GM18868 (cell line): ENCODE measurements at regions not wholly inside any gene's neighbourhood (a gene's known extent, or its start where the extent isn't known, plus 50 kb on each side); places are given as distances from the start of the nearest gene placed in this dataset.

Experiments used
- ATAC-seq: cut with Tn5 transposase; IDR thresholded peaks from one replicate; pipeline ENCODE4 v1.9.1; 2021; ENCODE audit warnings: mild to moderate bottlenecking, moderate library complexity; ENCODE audit not compliant: unreplicated experiment

DNA sequence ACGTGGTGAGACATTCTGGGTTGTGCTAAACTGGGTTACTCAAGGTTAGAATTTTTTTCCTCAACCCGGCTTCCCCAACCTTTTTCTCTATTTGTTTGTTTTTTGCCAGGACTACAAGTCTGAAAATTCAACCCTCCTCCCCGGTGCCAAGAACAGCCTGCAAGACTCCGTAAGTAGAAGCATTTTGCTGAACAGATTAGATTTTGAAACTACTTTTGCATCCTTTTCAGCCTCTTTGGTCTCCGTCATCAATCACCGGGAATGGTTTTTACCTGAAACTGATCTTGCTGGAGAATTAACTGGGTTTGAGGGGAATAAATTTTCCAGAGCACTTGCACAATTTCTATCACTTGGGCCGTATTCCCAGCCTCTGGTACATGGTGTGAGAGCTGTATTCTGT is 501.2 kb upstream of the EEF2KMT start:
- no peak for ATAC-seq

DNA sequence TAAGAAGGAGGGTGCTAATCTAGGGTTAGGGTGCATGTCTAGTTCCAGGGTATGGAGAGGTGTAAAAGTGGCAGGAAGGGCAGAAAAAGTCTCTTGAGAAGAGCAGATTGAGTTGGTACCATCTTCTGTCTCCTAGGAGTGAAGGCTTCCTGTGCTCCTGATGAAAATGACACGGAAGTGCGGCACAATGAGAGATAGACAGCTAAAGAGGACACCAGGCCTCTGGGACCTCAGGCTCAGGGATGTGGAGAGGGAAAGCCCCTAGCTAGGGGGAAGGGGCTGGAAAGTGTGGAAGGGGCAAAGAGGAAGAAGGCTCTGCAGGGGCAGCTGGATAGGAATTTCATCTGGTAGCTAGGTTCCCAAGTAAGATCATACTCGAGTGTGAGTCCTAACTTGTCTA is 498.3 kb upstream of the EEF2KMT start:
- ATAC-seq = no peak

GRCh38 chr16:5590416-5590815 is 492.8 kb upstream of the EEF2KMT start:
- ATAC-seq = no peak

- ATAC-seq = no peak
These were observed 492.3 kb upstream of the EEF2KMT start for GRCh38 chr16:5589812-5590373.

GRCh38 chr16:5584109-5584508 is 486.5 kb upstream of the EEF2KMT start:
- ATAC-seq = no peak

DNA sequence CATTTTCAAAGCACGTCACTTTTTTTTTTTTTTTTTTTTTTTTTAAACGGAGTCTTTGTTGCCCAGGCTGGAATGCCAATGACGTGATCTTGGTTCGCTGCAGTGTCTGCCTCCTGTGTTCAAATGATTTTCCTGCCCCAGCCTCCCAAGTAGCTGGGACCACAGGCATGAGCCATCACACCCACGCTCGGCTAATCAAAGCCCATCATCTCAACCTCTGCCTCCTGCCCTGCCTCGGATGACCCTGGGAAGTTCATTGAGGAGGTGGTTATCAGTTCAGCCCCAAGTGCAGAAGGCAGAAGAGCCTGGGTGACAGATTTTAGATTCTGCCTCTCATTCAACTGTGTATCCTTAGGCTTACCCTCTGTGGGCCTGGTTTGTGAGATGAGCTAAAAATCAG is 484.9 kb upstream of the EEF2KMT start:
- ATAC-seq = no peak

GRCh38 chr16:5581908-5582307 is 484.3 kb upstream of the EEF2KMT start:
- no peak for ATAC-seq

DNA sequence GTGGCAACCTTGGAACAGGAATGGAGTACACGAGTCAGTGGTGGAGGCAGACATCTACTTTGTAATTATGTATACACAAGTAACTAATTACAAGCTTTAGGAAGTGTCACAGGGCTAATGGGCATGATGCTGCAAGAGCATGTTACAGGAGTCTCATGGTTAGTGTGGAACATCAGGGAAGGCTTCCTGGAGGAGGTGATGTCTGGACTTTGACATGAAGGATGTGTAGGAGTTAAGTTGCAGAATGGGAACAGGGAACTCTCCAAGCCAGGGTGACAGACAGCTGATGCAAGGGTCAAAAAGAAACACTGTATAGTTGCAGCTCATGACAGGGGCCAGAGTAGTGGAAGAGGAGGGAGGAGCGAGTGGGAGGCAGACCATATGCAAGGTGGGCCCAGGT is 483.8 kb upstream of the EEF2KMT start:
- ATAC-seq = no peak

GRCh38 chr16:5580772-5581171 is 483.2 kb upstream of the EEF2KMT start:
- ATAC-seq = no peak

DNA sequence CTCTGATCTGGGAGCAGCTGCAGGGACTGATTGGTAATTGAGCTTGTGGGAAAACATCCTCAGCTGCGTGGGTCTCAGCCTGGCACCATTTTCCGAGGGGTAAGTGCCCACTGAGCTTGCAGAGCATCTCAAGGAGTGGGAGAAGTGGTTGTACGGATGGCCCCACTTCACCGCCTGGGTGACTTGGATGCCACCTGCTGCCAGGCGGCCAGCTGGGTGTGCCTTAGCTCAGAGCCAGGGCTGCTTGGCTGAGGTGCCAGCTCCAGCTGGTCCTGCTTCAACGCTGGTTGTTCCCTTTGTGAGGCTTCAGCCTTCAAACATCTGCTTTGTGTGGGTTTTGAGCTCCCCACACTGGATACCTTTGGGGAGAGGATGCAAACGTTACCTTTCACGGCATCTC is 482.7 kb upstream of the EEF2KMT start:
- ATAC-seq = no peak

DNA sequence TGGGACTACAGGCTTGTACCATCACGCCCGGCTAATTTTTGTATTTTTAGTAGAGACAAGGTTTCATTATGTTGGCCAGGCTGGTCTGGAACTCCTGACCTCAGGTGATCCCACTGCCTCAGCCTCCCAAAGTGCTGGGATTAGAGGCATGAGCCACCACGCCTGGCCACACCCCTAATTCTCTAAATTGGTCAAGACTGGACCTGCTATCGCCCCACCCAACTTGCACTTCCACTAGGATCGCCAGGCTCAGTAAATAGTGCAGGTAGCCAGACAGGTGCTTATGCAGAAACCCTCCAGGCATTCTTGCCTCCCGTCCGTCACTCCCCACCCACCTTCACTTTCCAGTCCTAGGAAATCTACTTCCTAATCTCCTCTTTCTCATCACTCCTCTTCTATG is 481.4 kb upstream of the EEF2KMT start:
- no peak for ATAC-seq

- ATAC-seq = no peak
These were observed 479.9 kb upstream of the EEF2KMT start for GRCh38 chr16:5577463-5577862.

GRCh38 chr16:5575646-5576245 is 478.2 kb upstream of the EEF2KMT start:
- no peak for ATAC-seq

DNA sequence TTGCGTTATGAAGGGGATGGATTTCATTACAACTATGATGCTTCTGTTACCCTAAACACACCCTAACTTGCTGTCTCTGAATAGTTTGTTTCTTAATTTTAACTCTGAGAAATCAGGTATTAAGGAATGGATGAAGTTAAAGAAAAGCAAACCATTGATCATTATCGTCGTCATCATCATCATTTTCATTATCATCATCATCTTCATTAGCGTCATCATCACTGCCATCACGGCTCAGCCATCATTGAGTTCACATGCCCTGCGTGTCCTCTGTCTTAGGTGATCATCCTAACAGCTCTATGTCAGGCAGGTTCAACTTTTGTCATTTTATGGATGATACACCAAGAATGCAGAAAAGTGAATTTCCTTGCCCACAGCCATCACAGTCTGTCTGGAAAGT is 477.5 kb upstream of the EEF2KMT start:
- no peak for ATAC-seq

DNA sequence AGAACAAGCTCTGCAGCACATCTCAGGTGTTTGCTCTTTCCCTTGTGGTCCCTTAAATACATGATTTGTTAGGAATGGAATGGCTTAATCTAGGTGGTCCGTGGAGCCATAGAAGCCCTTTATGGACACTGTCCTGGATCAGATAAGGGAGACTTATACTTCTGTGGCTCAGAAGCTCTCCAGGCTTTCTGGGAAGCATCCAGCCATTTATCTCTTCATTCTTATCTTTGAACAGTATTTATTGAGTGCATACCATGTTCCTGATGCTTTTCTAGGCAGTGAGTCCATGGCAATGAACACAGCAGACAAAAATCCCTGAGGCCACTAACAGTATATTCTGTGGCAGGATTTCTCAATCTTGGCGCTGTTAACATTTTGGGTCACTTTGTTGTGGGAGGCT is 474.5 kb upstream of the EEF2KMT start:
- no peak for ATAC-seq

GRCh38 chr16:5571446-5571845 is 473.9 kb upstream of the EEF2KMT start:
- ATAC-seq = no peak

DNA sequence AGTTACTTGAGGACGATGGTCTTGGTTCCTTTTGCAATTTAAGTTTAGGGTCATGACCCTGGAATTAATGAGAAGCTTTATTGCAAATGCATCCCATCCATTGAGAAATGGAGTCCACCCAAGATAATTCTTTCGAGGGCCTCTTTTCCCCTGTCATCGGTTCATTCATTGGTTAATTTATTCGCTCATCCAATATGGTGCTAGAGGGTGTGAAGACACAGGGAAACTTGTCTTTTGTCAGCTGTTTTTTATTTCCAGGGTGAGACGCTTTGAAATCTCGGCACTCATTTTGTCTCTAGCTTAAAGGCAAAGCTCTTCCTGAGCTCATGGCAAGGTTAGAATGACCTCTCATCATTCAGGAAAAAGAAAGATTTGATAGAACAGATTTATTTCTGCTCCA is 464.2 kb upstream of the EEF2KMT start:
- no peak for ATAC-seq

DNA sequence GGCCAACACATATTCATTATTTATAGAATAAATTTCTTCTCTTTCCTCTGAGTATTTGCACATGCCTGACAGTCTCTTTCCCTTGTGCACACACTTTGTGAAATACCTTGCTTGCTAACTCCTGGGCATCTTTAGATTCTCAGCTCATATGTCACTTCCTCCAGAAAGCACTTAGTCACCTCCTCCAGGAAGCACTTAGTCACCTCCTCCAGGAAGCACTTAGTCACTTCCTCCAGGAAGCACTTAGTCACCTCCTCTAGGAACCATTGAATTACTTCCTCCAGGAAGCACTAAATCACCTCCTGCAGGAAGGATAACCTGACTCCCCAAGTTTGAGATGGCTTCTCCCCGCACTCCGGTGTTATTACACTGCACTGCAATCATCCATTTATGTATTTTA is 462.5 kb upstream of the EEF2KMT start:
- ATAC-seq = no peak

- no peak for ATAC-seq
These were observed 460.4 kb upstream of the EEF2KMT start for GRCh38 chr16:5557966-5558365.

DNA sequence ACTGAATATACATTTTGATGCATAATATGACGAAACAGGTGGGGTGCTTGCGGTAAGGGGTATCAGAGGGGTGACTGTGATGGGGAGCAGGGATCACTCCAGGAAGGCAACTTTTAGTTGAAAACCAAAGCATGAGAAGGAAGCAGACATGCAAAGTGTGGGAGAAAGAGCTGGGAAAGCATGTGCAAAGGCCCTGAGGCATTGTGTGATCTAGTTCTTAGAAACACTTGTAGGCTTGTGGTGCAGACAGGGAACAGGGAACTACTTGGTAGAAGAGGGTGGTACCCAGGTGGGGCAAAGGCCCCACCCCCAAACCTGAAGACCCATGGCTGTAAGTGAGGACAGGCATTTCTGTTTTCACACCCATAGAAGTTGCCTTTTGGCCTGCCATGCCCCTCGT is 459.9 kb upstream of the EEF2KMT start:
- ATAC-seq = no peak

DNA sequence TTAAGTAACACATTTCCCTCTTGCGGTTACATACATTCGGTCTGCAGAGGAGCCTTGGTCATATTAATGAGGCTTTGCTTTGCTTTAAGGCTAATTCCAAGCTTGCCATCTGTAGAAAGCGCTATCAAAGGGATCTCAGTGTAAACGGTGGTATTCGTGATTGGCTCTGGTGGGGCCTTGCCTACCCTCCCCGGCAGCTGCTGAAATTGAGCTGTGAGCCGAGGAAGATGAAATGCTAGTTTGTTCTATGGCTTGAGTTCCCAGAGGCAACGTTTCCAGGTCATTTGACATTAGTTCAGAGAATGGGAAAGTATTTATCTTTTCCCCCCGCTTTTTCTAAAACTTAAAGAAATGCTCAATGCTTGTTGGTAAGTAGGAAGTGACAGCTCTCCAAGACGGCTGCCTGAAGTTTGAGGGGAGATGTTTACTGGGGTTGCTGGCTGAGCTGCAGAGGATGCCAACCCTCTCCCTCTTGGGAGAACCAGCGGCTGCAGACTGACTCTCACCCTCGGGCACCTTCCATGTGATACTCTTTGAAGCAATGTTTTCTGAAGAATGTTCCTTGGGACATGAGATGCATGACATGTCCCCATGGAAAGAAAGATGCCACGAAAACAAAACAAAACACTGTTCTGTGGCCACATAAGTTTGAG is 458.7 kb upstream of the EEF2KMT start:
- ATAC-seq = no peak

- ATAC-seq = no peak
These were observed 454.3 kb upstream of the EEF2KMT start for GRCh38 chr16:5551909-5552308.

- ATAC-seq = no peak
These were observed 452.2 kb upstream of the EEF2KMT start for GRCh38 chr16:5549802-5550201.
